Astrocyte of the cerebellum (primary cell): ENCODE measurements at regions not wholly inside any gene's neighbourhood (a gene's known extent, or its start where the extent isn't known, plus 50 kb on each side); places are given as distances from the start of the nearest gene placed in this dataset.

Experiments
- DNase-seq: peaks from one replicate; pipeline ENCODE4 v3.0.0-alpha.2; 2011; ENCODE audit warnings: low read depth
- H3K4me3 ChIP-seq: 2 replicates; pipeline ENCODE4 v1.5.1; 2011; ENCODE audit warnings: mild to moderate bottlenecking, low read depth, low read length, moderate library complexity
- CTCF ChIP-seq: IDR thresholded peaks from 2 replicates; pipeline ENCODE4 v1.5.1; 2012; ENCODE audit warnings: low read length, low read depth, moderate library complexity, mild to moderate bottlenecking; ENCODE audit errors: missing control alignments
- in situ Hi-C: cut with HindIII; loops from 2 replicates; pipeline ENCODE4 v1.10.0; 2017; ENCODE audit warnings: low sequenced_read_pairs

GRCh38 chr4:45688341-45688740 lies 435.5 kb downstream of the GABRG1 start:
- H3K4me3 ChIP-seq, result no peak overlapping the region
- in situ Hi-C loops, result no loop called here
- no peak for TF ChIP-seq CTCF
- no peak for DNase-seq

GRCh38 chr4:45679411-45679810 lies 444.4 kb downstream of the GABRG1 start:
- TF ChIP-seq CTCF, result no peak
- in situ Hi-C loops, result no loop called here

DNA sequence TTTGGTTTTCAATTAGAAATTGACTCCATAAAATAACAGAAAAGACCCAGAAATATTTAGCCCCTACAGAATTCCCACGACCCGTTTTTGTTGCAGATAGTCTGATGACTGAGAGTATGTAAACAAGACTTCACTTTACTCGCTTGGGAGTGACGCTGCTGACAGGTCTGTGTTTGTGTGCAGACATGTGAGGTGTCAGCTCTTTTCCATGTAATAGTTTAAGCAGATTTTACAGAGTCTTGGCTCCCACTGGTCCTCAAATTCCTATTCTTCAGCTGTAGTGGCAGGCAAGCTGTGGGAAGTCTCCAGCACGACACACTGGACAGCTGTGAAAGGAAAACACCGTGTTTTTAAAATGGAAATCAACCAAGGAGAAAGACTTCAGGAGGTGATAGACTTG lies 455.7 kb downstream of the GABRG1 start:
- DNase-seq, result no peak
- no peak for TF ChIP-seq CTCF
- in situ Hi-C loops, result no loop called here
- no peak overlapping the region for H3K4me3 ChIP-seq

More at GRCh38 chr4:45679411-45679810, 444.4 kb downstream of the GABRG1 start:
- no peak overlapping the region for H3K4me3 ChIP-seq
- no peak for DNase-seq

- H3K4me3 ChIP-seq, result no peak overlapping the region
- TF ChIP-seq CTCF, result no peak
- no peak for DNase-seq
- in situ Hi-C loops, result no loop called here
These were observed 460.2 kb downstream of the GABRG1 start for GRCh38 chr4:45663628-45664081.

GRCh38 chr4:45663003-45663402 lies 460.9 kb downstream of the GABRG1 start:
- in situ Hi-C loops, result no loop called here
- TF ChIP-seq CTCF, result no peak
- DNase-seq, result peak; percentile 94
- H3K4me3 ChIP-seq, result no peak overlapping the region

- no peak for TF ChIP-seq CTCF
- in situ Hi-C loops, result no loop called here
- no peak overlapping the region for H3K4me3 ChIP-seq
- DNase-seq, result no peak
These were observed 462.0 kb downstream of the GABRG1 start for GRCh38 chr4:45661893-45662292.

DNA sequence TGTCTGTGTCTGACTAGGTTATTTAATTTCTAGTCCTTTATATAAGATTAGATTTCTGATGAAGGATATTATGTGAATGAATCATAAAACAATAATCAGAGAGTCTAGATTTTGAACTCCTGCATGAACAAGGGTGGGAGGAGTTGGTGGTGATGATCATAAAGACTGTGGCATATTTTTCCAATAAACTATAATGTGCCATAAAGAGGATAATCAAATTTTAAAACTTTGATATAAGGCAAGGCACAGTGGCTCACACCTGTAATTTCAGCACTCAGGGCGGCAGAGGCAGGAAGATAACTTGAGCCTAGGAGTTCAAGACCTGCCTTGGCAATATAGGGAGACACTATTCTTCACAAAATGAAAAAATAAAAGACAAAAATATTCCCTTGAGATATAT lies 473.3 kb downstream of the GABRG1 start:
- in situ Hi-C loops, result no loop called here

More for the DNA sequence above, 473.3 kb downstream of the GABRG1 start:
- no peak overlapping the region for H3K4me3 ChIP-seq
- no peak for DNase-seq
- TF ChIP-seq CTCF, result no peak
